GM23248 (cell line): ENCODE measurements at regions not wholly inside any gene's neighbourhood (a gene's known extent, or its start where the extent isn't known, plus 50 kb on each side); places are given as distances from the start of the nearest gene placed in this dataset.

Experiments
- DNase-seq: peaks from one replicate; pipeline ENCODE4 v3.0.0-alpha.2; 2015
- H2AFZ ChIP-seq: fragments of 200-600 bp; sonication (generic); 2 replicates; pipeline ENCODE4 v1.6.1; 2016; ENCODE audit warnings: antibody characterized with exemption
- H3F3A ChIP-seq: fragments of 200-600 bp; sonication (generic); 2 replicates; pipeline ENCODE4 v1.6.1; 2016; ENCODE audit warnings: mild to moderate bottlenecking, antibody characterized with exemption, mixed run types; ENCODE audit not compliant: insufficient read depth
- H3K27ac ChIP-seq: fragments of 200-600 bp; sonication (generic); 2 replicates; pipeline ENCODE4 v1.5.1; 2016; ENCODE audit warnings: mild to moderate bottlenecking
- H3K27me3 ChIP-seq: fragments of 200-600 bp; sonication (generic); replicated peaks from 2 replicates; pipeline ENCODE4 v1.6.1; 2016; ENCODE audit warnings: mild to moderate bottlenecking; ENCODE audit not compliant: insufficient read depth
- H3K36me3 ChIP-seq: fragments of 200-600 bp; sonication (generic); 2 replicates; pipeline ENCODE4 v1.6.1; 2016; ENCODE audit warnings: low read depth, mild to moderate bottlenecking
- H3K4me1 ChIP-seq: fragments of 200-600 bp; sonication (generic); 2 replicates; pipeline ENCODE4 v1.6.1; 2016; ENCODE audit warnings: mild to moderate bottlenecking; ENCODE audit not compliant: insufficient read depth
- H3K4me2 ChIP-seq: fragments of 200-600 bp; sonication (generic); one replicate; pipeline ENCODE4 v1.6.1; 2016; ENCODE audit warnings: mild to moderate bottlenecking; ENCODE audit not compliant: unreplicated experiment
- H3K4me3 ChIP-seq: fragments of 200-600 bp; sonication (generic); 2 replicates; pipeline ENCODE4 v1.5.1; 2016; ENCODE audit warnings: mild to moderate bottlenecking
- H3K79me2 ChIP-seq: fragments of 200-600 bp; sonication (generic); 2 replicates; pipeline ENCODE4 v1.6.1; 2016; ENCODE audit warnings: mild to moderate bottlenecking; ENCODE audit not compliant: insufficient read depth
- H3K9ac ChIP-seq: fragments of 200-600 bp; sonication (generic); 2 replicates; pipeline ENCODE4 v1.6.1; 2016; ENCODE audit warnings: mild to moderate bottlenecking
- H3K9me2 ChIP-seq: fragments of 200-600 bp; sonication (generic); 2 replicates; pipeline ENCODE4 v1.6.1; 2016; ENCODE audit warnings: mixed run types, mild to moderate bottlenecking, moderate library complexity; ENCODE audit not compliant: insufficient read depth
- H3K9me3 ChIP-seq: fragments of 200-600 bp; sonication (generic); one replicate; pipeline ENCODE4 v1.6.1; 2017; ENCODE audit warnings: low read depth
- H4K20me1 ChIP-seq: fragments of 200-600 bp; sonication (generic); 2 replicates; pipeline ENCODE4 v1.6.0; 2016; ENCODE audit not compliant: insufficient read depth
- EZH2 ChIP-seq: fragments of 200-600 bp; sonication (generic); IDR thresholded peaks from 2 replicates; pipeline ENCODE4 v1.6.1; 2018; ENCODE audit warnings: antibody characterized with exemption, mild to moderate bottlenecking; ENCODE audit not compliant: insufficient read depth, poor library complexity, severe bottlenecking
- EZH2phosphoT487 ChIP-seq: fragments of 200-600 bp; sonication (generic); IDR thresholded peaks from 2 replicates; pipeline ENCODE4 v1.6.1; 2018; ENCODE audit warnings: antibody characterized with exemption, moderate library complexity, mild to moderate bottlenecking, low read depth; ENCODE audit not compliant: insufficient read depth
- WGBS, 2 experiments: methylation state at CpG; one replicate each; pipeline ENCODE4 v1.1.6; 2015 to 2017; ENCODE audit warnings: low lambda C conversion rate in 2 of 2, low coverage in 1 of 2; ENCODE audit errors: missing lambda C conversion rate in 2 of 2; 5-methylcytosine and 5-hydroxymethylcytosine counted together
- in situ Hi-C: fragments of 300-500 bp; cut with MboI; formaldehyde crosslinking; loops from 2 replicates; pipeline ENCODE4 v1.15.0; 2020

DNA sequence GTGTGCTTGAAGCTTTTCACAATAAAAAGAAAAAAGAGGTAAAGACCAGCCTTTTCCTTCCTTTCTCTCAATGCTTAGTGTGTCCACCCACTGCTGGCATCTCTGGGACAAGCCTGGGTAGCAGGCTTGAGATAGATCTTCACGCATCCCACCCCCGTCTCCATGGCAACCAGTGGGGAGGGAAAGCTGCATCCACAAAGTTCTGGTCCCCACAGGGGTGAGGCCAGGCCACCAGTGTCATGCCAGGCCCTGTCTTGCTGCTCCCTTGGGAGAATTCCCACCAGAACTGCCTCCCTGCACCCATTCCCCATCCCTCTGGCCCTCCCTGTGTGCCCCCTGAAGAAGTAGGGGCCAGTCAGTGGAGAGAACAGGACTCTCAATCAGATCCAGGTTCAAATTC lies 259.9 kb downstream of the MRTFB start:
- Histone ChIP-seq H3K79me2 (peaks cover 35% of the 10 kb centered on the region), H3K4me3 (no peak overlapping the region), H3K36me3 (peaks cover 21% of the 10 kb centered on the region), H3K4me1 (peaks cover 4% of the 10 kb centered on the region), H4K20me1 (no peaks in the 10 kb centered on the region), H3K9me2 (no peaks in the 10 kb centered on the region), H2AFZ (no peak overlapping the region), H3K9me3 (no peaks in the 10 kb centered on the region), H3K9ac (no peak overlapping the region), H3F3A (peaks cover 20% of the 10 kb centered on the region), H3K27ac (no peak overlapping the region), H3K27me3 (no peaks in the 10 kb centered on the region), H3K4me2 (no peak overlapping the region)
- in situ Hi-C loops: no loop called here
- TF ChIP-seq EZH2phosphoT487 (no peak), EZH2 (no peak)
- 77 to 82% methylated on average over 2 of the region's 2 CpGs for WGBS, 2 experiments
- no peak for DNase-seq

DNA sequence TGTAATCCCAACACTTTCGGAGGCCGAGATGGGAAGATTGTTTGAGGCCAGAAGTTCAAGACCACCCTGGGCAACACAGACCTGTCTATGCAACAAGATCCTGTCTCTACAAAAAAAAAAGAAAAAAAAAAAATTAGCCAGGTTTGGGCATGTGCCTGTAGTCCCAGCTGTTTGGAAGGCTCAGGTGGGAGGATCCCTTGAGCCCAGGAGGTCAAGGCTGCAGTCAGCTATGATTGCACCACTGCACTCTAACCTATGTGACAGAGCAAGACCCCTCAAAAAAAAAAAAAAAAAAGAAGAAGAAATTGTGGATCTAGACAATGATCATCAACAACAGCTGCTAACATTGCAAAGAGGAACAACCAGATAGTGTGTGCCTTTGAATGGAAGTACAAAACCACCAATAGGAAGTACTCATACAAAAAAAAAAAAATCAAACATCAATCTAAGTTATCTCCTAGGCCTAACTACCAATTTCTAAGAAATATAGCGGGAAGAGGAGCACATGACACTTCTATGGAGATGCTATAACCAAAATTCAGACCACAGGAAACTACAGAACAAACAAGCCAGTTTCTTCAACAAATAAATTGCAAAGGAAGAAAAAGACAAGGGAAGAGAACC lies 258.7 kb downstream of the MRTFB start:
- Histone ChIP-seq H3K9me2 (no peaks in the 10 kb centered on the region), H3K9me3 (no peaks in the 10 kb centered on the region), H3K4me1 (peaks cover 4% of the 10 kb centered on the region), H3K27me3 (no peaks in the 10 kb centered on the region), H3K79me2 (peaks cover 46% of the 10 kb centered on the region), H3K27ac (no peak overlapping the region), H3F3A (peaks cover 20% of the 10 kb centered on the region), H2AFZ (no peak overlapping the region), H3K36me3 (peaks cover 21% of the 10 kb centered on the region), H3K4me2 (no peak overlapping the region), H3K9ac (no peak overlapping the region), H4K20me1 (no peaks in the 10 kb centered on the region), H3K4me3 (no peak overlapping the region)
- TF ChIP-seq EZH2 (no peak), EZH2phosphoT487 (no peak)
- in situ Hi-C loops: no loop called here
- 98 to 99% methylated on average over 3 of the region's 3 CpGs for WGBS, 2 experiments
- DNase-seq: no peak

DNA sequence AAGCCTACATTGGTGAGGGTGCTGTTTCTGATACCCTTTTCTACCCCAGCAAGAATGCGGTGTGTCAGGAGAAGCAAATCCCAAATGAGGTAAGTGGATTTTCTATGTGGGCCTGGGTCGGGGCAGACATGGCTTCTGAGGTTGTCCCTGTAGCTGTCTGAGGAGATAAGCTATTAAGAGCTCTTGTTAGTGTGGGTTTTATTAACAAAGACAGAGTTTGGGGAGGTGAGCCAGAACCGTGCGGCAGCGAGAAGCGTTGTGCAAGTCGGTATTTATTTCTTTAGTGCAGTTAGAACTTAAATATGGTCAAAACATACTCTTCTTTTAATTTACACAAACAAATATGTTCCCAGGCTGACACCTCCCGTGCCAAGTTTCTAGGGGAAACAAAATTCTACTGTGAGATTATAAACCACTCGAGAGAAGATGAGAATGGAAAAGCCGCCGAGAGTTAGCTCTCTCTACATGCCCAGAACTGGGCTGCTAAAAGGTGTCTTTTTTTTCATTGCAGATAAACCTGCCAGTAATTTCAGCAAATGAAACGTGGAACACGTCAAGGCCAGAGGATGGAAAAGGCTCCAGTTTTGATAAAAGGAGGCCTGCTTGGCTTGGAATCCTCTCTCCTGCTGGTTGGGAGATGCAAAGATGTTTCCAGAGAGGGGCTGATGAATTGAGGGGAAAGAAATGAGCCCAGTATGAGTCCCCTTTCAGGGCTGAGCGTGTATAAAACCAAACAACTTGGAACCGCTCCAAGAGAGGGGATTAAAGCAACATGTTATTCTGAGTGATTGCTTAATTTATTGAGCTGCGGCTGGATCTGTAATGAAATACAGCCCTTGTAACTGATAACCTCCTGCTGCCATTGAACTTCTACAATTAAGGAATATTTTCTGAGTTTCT lies 254.6 kb downstream of the MRTFB start:
- Histone ChIP-seq H3K4me1 (no peaks in the 10 kb centered on the region; the same call in 1 of the 2 replicates), H4K20me1 (peaks cover 16% of the 10 kb centered on the region; the same call in 1 of the 2 replicates), H2AFZ (no peak overlapping the region), H3K9ac (no peak overlapping the region), H3K27me3 (no peaks in the 10 kb centered on the region), H3K4me2 (no peak overlapping the region), H3K9me2 (no peaks in the 10 kb centered on the region), H3K27ac (no peak overlapping the region), H3K9me3 (no peaks in the 10 kb centered on the region), H3F3A (peaks cover 13% of the 10 kb centered on the region; the same call in 1 of the 2 replicates), H3K79me2 (peaks cover 86% of the 10 kb centered on the region), H3K36me3 (peaks cover 21% of the 10 kb centered on the region), H3K4me3 (no peak overlapping the region)
- in situ Hi-C loops: no loop called here
- TF ChIP-seq EZH2 (no peak), EZH2phosphoT487 (no peak)
- WGBS, 2 experiments: 66 to 72% methylated on average over 16 of the region's 16 CpGs
- DNase-seq: no peak

DNA sequence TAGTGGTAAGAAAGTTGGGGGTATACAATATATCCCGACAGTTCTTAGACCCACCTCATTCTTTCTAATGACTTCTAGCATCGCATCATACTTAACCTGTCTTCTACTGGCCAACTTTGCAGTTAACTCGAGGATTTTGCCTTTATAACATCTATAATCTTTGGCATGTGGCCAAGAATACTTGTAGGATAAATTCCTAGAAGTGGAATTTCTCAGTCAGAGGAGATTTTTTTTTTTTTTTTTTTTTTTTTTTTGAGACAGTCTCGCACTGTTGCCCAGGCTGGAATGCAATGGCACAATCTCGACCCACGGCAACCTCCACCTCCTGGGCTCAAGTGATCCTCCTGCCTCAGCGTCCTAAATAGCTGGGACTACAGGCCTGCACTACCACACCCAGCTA lies 253.5 kb downstream of the MRTFB start:
- no peak overlapping the region for H3K9ac ChIP-seq
- H2AFZ ChIP-seq: no peak overlapping the region
- in situ Hi-C loops: no loop called here
- peaks cover 16% of the 10 kb centered on the region; the same call in 1 of the 2 replicates for H4K20me1 ChIP-seq
- H3K4me2 ChIP-seq: no peak overlapping the region
- peak; percentile 83 for DNase-seq
- H3K9me2 ChIP-seq: no peaks in the 10 kb centered on the region
- WGBS, 2 experiments: 54 to 56% methylated on average over 4 to 7 of the region's 7 CpGs
- peaks cover 94% of the 10 kb centered on the region for H3K79me2 ChIP-seq
- H3K36me3 ChIP-seq: peaks cover 13% of the 10 kb centered on the region; the same call in 1 of the 2 replicates
- no peaks in the 10 kb centered on the region for H3K27me3 ChIP-seq
- no peaks in the 10 kb centered on the region; the same call in 1 of the 2 replicates for H3K4me1 ChIP-seq
- no peak overlapping the region for H3K4me3 ChIP-seq
- TF ChIP-seq EZH2 (no peak), EZH2phosphoT487 (no peak)
- no peaks in the 10 kb centered on the region for H3K9me3 ChIP-seq
- H3K27ac ChIP-seq: no peak overlapping the region
- H3F3A ChIP-seq: 0 out of 2 replicates have a peak, but pooled peaks cover 9% of the 10 kb centered on the region
